A172 (cell line): ENCODE measurements at regions not wholly inside any gene's neighbourhood (a gene's known extent, or its start where the extent isn't known, plus 50 kb on each side); places are given as distances from the start of the nearest gene placed in this dataset.
A peak's percentile ranks its signal among the peaks of the same experiment; 100 is the strongest.

Experiments used
- DNase-seq: peaks from one replicate; pipeline ENCODE4 v3.0.0-alpha.2; 2015; ENCODE audit warnings: low spot score

- DNase-seq, result no peak
Observed at GRCh38 chr3:28816017-28816416, 464.9 kb upstream of the RBMS3 start.

- DNase-seq, result no peak
Observed at GRCh38 chr3:28824316-28824715, 456.6 kb upstream of the RBMS3 start.

GRCh38 chr3:28826840-28827239, 454.0 kb upstream of the RBMS3 start:
- no peak for DNase-seq

- DNase-seq, result no peak
Observed at GRCh38 chr3:28835249-28835648, 445.6 kb upstream of the RBMS3 start.

GRCh38 chr3:28835751-28836150, 445.1 kb upstream of the RBMS3 start:
- no peak for DNase-seq

GRCh38 chr3:28836199-28836598, 444.7 kb upstream of the RBMS3 start:
- peak; percentile 7 for DNase-seq

- peak; percentile 18 for DNase-seq
Observed at GRCh38 chr3:28840976-28841376, 439.9 kb upstream of the RBMS3 start.

- DNase-seq, result no peak
Observed at GRCh38 chr3:28841441-28841840, 439.4 kb upstream of the RBMS3 start.

- DNase-seq, result no peak
Observed at GRCh38 chr3:28844298-28845005, 436.4 kb upstream of the RBMS3 start.

GRCh38 chr3:28845006-28845324, 435.9 kb upstream of the RBMS3 start:
- DNase-seq, result no peak

GRCh38 chr3:28846971-28847478, 433.8 kb upstream of the RBMS3 start:
- DNase-seq, result no peak

GRCh38 chr3:28847736-28848135, 433.1 kb upstream of the RBMS3 start:
- no peak for DNase-seq

- no peak for DNase-seq
Observed at GRCh38 chr3:28850186-28850585, 430.7 kb upstream of the RBMS3 start.

GRCh38 chr3:28853830-28854229, 427.0 kb upstream of the RBMS3 start:
- DNase-seq, result peak; percentile 13

- DNase-seq, result no peak
Observed at GRCh38 chr3:28856796-28857195, 424.1 kb upstream of the RBMS3 start.

GRCh38 chr3:28859897-28860296, 421.0 kb upstream of the RBMS3 start:
- DNase-seq, result no peak

GRCh38 chr3:28860307-28860706, 420.6 kb upstream of the RBMS3 start:
- no peak for DNase-seq

- DNase-seq, result no peak
Observed at GRCh38 chr3:28863186-28863585, 417.7 kb upstream of the RBMS3 start.

- no peak for DNase-seq
Observed at GRCh38 chr3:28867836-28868235, 413.0 kb upstream of the RBMS3 start.

- no peak for DNase-seq
Observed at GRCh38 chr3:28868897-28869296, 412.0 kb upstream of the RBMS3 start.

GRCh38 chr3:28877912-28878311, 403.0 kb upstream of the RBMS3 start:
- DNase-seq, result no peak

GRCh38 chr3:28890373-28890772, 390.5 kb upstream of the RBMS3 start:
- DNase-seq, result no peak

- DNase-seq, result no peak
Observed at GRCh38 chr3:28891485-28891884, 389.4 kb upstream of the RBMS3 start.

- no peak for DNase-seq
Observed at GRCh38 chr3:28900301-28900700, 380.6 kb upstream of the RBMS3 start.
